Neural progenitor cell (in vitro differentiated cells): ENCODE measurements at regions not wholly inside any gene's neighbourhood (a gene's known extent, or its start where the extent isn't known, plus 50 kb on each side); places are given as distances from the start of the nearest gene placed in this dataset.
A peak's percentile ranks its signal among the peaks of the same experiment; 100 is the strongest.

Experiments used
- DNase-seq: peaks from one replicate; pipeline ENCODE4 v3.0.0-alpha.2; 2016; ENCODE audit warnings: low spot score
- H2AFZ ChIP-seq: fragments of 200-600 bp; sonication (generic); replicated peaks from 2 replicates; pipeline ENCODE4 v1.6.1; 2016; ENCODE audit warnings: antibody characterized with exemption
- H3F3A ChIP-seq: fragments of 200-600 bp; sonication (generic); 2 replicates; pipeline ENCODE4 v1.6.1; 2016; ENCODE audit warnings: antibody characterized with exemption, low read depth
- H3K27ac ChIP-seq: fragments of 200-600 bp; sonication (generic); 2 replicates; pipeline ENCODE4 v1.5.1; 2016; ENCODE audit warnings: mild to moderate bottlenecking
- H3K27me3 ChIP-seq: fragments of 200-600 bp; sonication (generic); 2 replicates; pipeline ENCODE4 v1.6.1; 2016; ENCODE audit warnings: mild to moderate bottlenecking, moderate library complexity
- H3K36me3 ChIP-seq: fragments of 200-600 bp; sonication (generic); 2 replicates; pipeline ENCODE4 v1.5.1; 2016
- H3K4me1 ChIP-seq: fragments of 200-600 bp; sonication (generic); 2 replicates; pipeline ENCODE4 v1.6.1; 2016; ENCODE audit warnings: mixed run types
- H3K4me2 ChIP-seq: fragments of 200-600 bp; sonication (generic); 2 replicates; pipeline ENCODE4 v1.6.1; 2016
- H3K4me3 ChIP-seq: fragments of 200-600 bp; sonication (generic); 2 replicates; pipeline ENCODE4 v1.5.1; 2016
- H3K79me2 ChIP-seq: fragments of 200-600 bp; sonication (generic); 2 replicates; pipeline ENCODE4 v1.6.1; 2016; ENCODE audit warnings: low read depth
- H3K9ac ChIP-seq: fragments of 200-600 bp; sonication (generic); 2 replicates; pipeline ENCODE4 v1.6.1; 2016
- H3K9me3 ChIP-seq: fragments of 200-600 bp; sonication (generic); 2 replicates; pipeline ENCODE4 v1.5.1; 2016; ENCODE audit warnings: low read depth
- H4K20me1 ChIP-seq: fragments of 200-600 bp; sonication (generic); 2 replicates; pipeline ENCODE4 v1.6.1; 2016; ENCODE audit warnings: low read depth
- H3K27ac Mint-ChIP-seq: 3 replicates; pipeline ENCODE4 v1.8.0; 2021; ENCODE audit warnings: mixed read lengths
- H3K27me3 Mint-ChIP-seq: 2 replicates; pipeline ENCODE4 v1.8.0; 2022; ENCODE audit warnings: low read depth, mild to moderate bottlenecking, inconsistent platforms, moderate library complexity, mixed read lengths; ENCODE audit not compliant: insufficient read depth
- H3K36me3 Mint-ChIP-seq: 3 replicates; pipeline ENCODE4 v1.8.0; 2021; ENCODE audit warnings: mixed read lengths
- H3K4me1 Mint-ChIP-seq: 3 replicates; pipeline ENCODE4 v1.8.0; 2021; ENCODE audit warnings: mixed read lengths
- H3K4me3 Mint-ChIP-seq: 3 replicates; pipeline ENCODE4 v1.8.0; 2021; ENCODE audit warnings: mild to moderate bottlenecking, moderate library complexity, mixed read lengths
- H3K9me3 Mint-ChIP-seq: 3 replicates; pipeline ENCODE4 v1.8.0; 2020; ENCODE audit warnings: mixed read lengths
- CTCF ChIP-seq: fragments of 200-600 bp; sonication (generic); IDR thresholded peaks from 2 replicates; pipeline ENCODE4 v1.5.1; 2017; ENCODE audit warnings: antibody characterized with exemption, mild to moderate bottlenecking
- EZH2 ChIP-seq: fragments of 200-600 bp; sonication (generic); IDR thresholded peaks from 2 replicates; pipeline ENCODE4 v1.6.1; 2017; ENCODE audit warnings: antibody characterized with exemption, mild to moderate bottlenecking, moderate library complexity
- EZH2phosphoT487 ChIP-seq: fragments of 200-600 bp; sonication (generic); IDR thresholded peaks from 2 replicates; pipeline ENCODE4 v1.6.1; 2017; ENCODE audit warnings: antibody characterized with exemption

- Histone ChIP-seq H3K79me2 (no peaks in the 10 kb centered on the region), H3K4me2 (no peak overlapping the region), H4K20me1 (no peaks in the 10 kb centered on the region), H3K4me1 (no peaks in the 10 kb centered on the region), H3K36me3 (no peaks in the 10 kb centered on the region), H3K27ac (no peak overlapping the region), H3K27me3 (no peaks in the 10 kb centered on the region), H2AFZ (no peak overlapping the region), H3F3A (no peaks in the 10 kb centered on the region), H3K4me3 (no peak overlapping the region), H3K9ac (no peak overlapping the region), H3K9me3 (no peaks in the 10 kb centered on the region)
- no peak overlapping the region for H3K27ac Mint-ChIP-seq
- no peaks in the 10 kb centered on the region for H3K4me1 Mint-ChIP-seq
- H3K9me3 Mint-ChIP-seq = peaks cover 2% of the 10 kb centered on the region
- H3K4me3 Mint-ChIP-seq = no peak overlapping the region
- TF ChIP-seq EZH2phosphoT487 = no peak
- TF ChIP-seq CTCF = no peak
- TF ChIP-seq EZH2 = no peak
- H3K27me3 Mint-ChIP-seq = no peaks in the 10 kb centered on the region
- no peak for DNase-seq
- no peaks in the 10 kb centered on the region for H3K36me3 Mint-ChIP-seq
Measured at GRCh38 chr7:118836933-118837332, 612.4 kb downstream of the ANKRD7 start.

- no peak overlapping the region for H3K4me3 ChIP-seq
- no peak for DNase-seq
- H3K27ac ChIP-seq = no peak overlapping the region
- no peaks in the 10 kb centered on the region for H3K9me3 ChIP-seq
- H3K79me2 ChIP-seq = no peaks in the 10 kb centered on the region
- H3K4me1 ChIP-seq = peaks cover under 1% of the 10 kb centered on the region
- H2AFZ ChIP-seq = no peak overlapping the region
- no peaks in the 10 kb centered on the region for H3K36me3 ChIP-seq
- Mint-ChIP-seq H3K27ac (no peak overlapping the region), H3K36me3 (no peaks in the 10 kb centered on the region), H3K9me3 (no peaks in the 10 kb centered on the region), H3K27me3 (no peaks in the 10 kb centered on the region), H3K4me1 (no peaks in the 10 kb centered on the region), H3K4me3 (no peak overlapping the region)
- H3K9ac ChIP-seq = no peak overlapping the region
- H3K27me3 ChIP-seq = no peaks in the 10 kb centered on the region
- no peak overlapping the region for H3K4me2 ChIP-seq
- H3F3A ChIP-seq = no peaks in the 10 kb centered on the region
- no peaks in the 10 kb centered on the region for H4K20me1 ChIP-seq
- TF ChIP-seq EZH2phosphoT487 = no peak
- TF ChIP-seq CTCF = no peak
- no peak for TF ChIP-seq EZH2
Measured at GRCh38 chr7:118839515-118839914, 615.0 kb downstream of the ANKRD7 start.

GRCh38 chr7:118843456-118843855, 619.0 kb downstream of the ANKRD7 start:
- Histone ChIP-seq H2AFZ (no peak overlapping the region), H3K9me3 (no peaks in the 10 kb centered on the region), H3K27me3 (no peaks in the 10 kb centered on the region), H3K4me1 (peaks cover 5% of the 10 kb centered on the region), H3K4me2 (no peak overlapping the region), H3K79me2 (no peaks in the 10 kb centered on the region), H3K4me3 (no peak overlapping the region), H4K20me1 (no peaks in the 10 kb centered on the region), H3K9ac (no peak overlapping the region), H3F3A (no peaks in the 10 kb centered on the region), H3K27ac (no peak overlapping the region), H3K36me3 (no peaks in the 10 kb centered on the region)
- H3K9me3 Mint-ChIP-seq = no peaks in the 10 kb centered on the region
- H3K4me3 Mint-ChIP-seq = no peak overlapping the region
- no peak overlapping the region for H3K27ac Mint-ChIP-seq
- H3K27me3 Mint-ChIP-seq = no peaks in the 10 kb centered on the region
- no peak for TF ChIP-seq EZH2
- no peak for TF ChIP-seq CTCF
- TF ChIP-seq EZH2phosphoT487 = no peak
- no peaks in the 10 kb centered on the region for H3K36me3 Mint-ChIP-seq
- no peak for DNase-seq
- no peaks in the 10 kb centered on the region for H3K4me1 Mint-ChIP-seq

- Histone ChIP-seq H3K4me2 (no peak overlapping the region), H3K9me3 (no peaks in the 10 kb centered on the region), H3F3A (no peaks in the 10 kb centered on the region), H3K27me3 (no peaks in the 10 kb centered on the region), H3K4me3 (no peak overlapping the region), H4K20me1 (no peaks in the 10 kb centered on the region), H2AFZ (peak overlapping the region; percentile 54), H3K36me3 (no peaks in the 10 kb centered on the region), H3K79me2 (no peaks in the 10 kb centered on the region), H3K4me1 (peaks cover 5% of the 10 kb centered on the region), H3K27ac (no peak overlapping the region), H3K9ac (no peak overlapping the region)
- no peaks in the 10 kb centered on the region for H3K36me3 Mint-ChIP-seq
- no peaks in the 10 kb centered on the region for H3K27me3 Mint-ChIP-seq
- H3K4me1 Mint-ChIP-seq = no peaks in the 10 kb centered on the region
- TF ChIP-seq EZH2 (no peak), CTCF (no peak), EZH2phosphoT487 (no peak)
- DNase-seq = no peak
- no peak overlapping the region for H3K27ac Mint-ChIP-seq
- H3K4me3 Mint-ChIP-seq = no peak overlapping the region
- no peaks in the 10 kb centered on the region for H3K9me3 Mint-ChIP-seq
Measured at GRCh38 chr7:118844748-118845147, 620.2 kb downstream of the ANKRD7 start.
